Activated CD8-positive, alpha-beta memory T cell treated with anti-CD3 and anti-CD28 coated beads for 1 hour (primary cell): ENCODE measurements at regions not wholly inside any gene's neighbourhood (a gene's known extent, or its start where the extent isn't known, plus 50 kb on each side); places are given as distances from the start of the nearest gene placed in this dataset.

Source experiments
- DNase-seq, 2 donors: peaks; one replicate each; pipeline ENCODE4 v3.0.0-alpha.2; 2020; ENCODE audit warnings: low read depth in 1 of 2; ENCODE audit errors: extremely low read depth in 1 of 2

- no peak for DNase-seq
These were observed 666.9 kb downstream of the NYAP2 start for GRCh38 chr2:226066391-226066790.

GRCh38 chr2:226064932-226065570 is 665.5 kb downstream of the NYAP2 start:
- no peak for DNase-seq

- DNase-seq: no peak
These were observed 664.4 kb downstream of the NYAP2 start for GRCh38 chr2:226063704-226064440.

- DNase-seq: no peak
These were observed 660.6 kb downstream of the NYAP2 start for GRCh38 chr2:226059961-226060627.

- no peak for DNase-seq
These were observed 658.4 kb downstream of the NYAP2 start for GRCh38 chr2:226057914-226058313.

- no peak for DNase-seq
These were observed 657.9 kb downstream of the NYAP2 start for GRCh38 chr2:226057365-226057764.

- no peak for DNase-seq
These were observed 653.4 kb downstream of the NYAP2 start for GRCh38 chr2:226052772-226053416.

GRCh38 chr2:226050822-226051221 is 651.3 kb downstream of the NYAP2 start:
- DNase-seq: no peak

- no peak for DNase-seq
These were observed 649.1 kb downstream of the NYAP2 start for GRCh38 chr2:226048611-226049010.

GRCh38 chr2:226045080-226045479 is 645.6 kb downstream of the NYAP2 start:
- no peak for DNase-seq

- no peak for DNase-seq
These were observed 640.9 kb downstream of the NYAP2 start for GRCh38 chr2:226040344-226040900.

GRCh38 chr2:226037526-226037925 is 638.0 kb downstream of the NYAP2 start:
- DNase-seq: no peak

GRCh38 chr2:226031647-226032501 is 632.4 kb downstream of the NYAP2 start:
- DNase-seq: no peak

GRCh38 chr2:226030788-226031646 is 631.5 kb downstream of the NYAP2 start:
- DNase-seq: no peak

GRCh38 chr2:226030369-226030768 is 630.9 kb downstream of the NYAP2 start:
- DNase-seq: no peak

GRCh38 chr2:226023946-226024345 is 624.4 kb downstream of the NYAP2 start:
- no peak for DNase-seq

- no peak for DNase-seq
These were observed 623.9 kb downstream of the NYAP2 start for GRCh38 chr2:226023383-226023782.

GRCh38 chr2:226020956-226021355 is 621.4 kb downstream of the NYAP2 start:
- no peak for DNase-seq

- no peak for DNase-seq
These were observed 620.7 kb downstream of the NYAP2 start for GRCh38 chr2:226020176-226020575.
